ENCODE measurements at regions not wholly inside any gene's neighbourhood (a gene's known extent, or its start where the extent isn't known, plus 50 kb on each side); places are given as distances from the start of the nearest gene placed in this dataset.
"Not testable (repeated sequence)": the region's sequence is repeated elsewhere in the genome, so short reads cannot be mapped to it uniquely, and the experiment has no call there.

DNA sequence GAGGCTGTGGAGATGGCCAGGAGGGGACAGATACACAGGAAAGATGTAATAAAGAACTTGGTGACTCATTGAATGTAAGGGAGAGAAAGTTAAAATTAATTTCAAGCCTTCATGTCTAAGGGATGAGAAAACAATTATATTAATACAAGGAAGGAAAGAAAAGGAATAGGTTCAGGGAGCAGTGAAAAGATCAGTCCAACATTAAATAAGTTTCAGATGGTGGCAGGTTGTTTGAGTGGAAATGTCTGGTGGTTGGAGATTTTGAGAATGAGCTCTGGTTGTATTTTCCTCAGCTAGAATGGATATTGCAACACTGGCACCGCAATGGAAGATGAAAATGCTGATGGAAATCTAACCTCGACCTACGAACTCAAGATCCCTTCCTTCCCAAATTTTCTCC lies 304.3 kb downstream of the COL12A1 start:
- no peaks in the 10 kb centered on the region for H3K36me3 Mint-ChIP-seq (ENCODE audit: low read depth)
- peaks cover 23% of the 10 kb centered on the region for H3K9me3 Mint-ChIP-seq
- DNase-seq (ENCODE audit: low spot score): no peak
- no peak overlapping the region for H3K4me3 Mint-ChIP-seq (ENCODE audit: low read depth)
- no peaks in the 10 kb centered on the region for H3K27me3 Mint-ChIP-seq (ENCODE audit: low read depth)
- intact Hi-C loops (cut with micrococcal nuclease): no loop called here
- H3K4me1 Mint-ChIP-seq (ENCODE audit: low read depth): no peaks in the 10 kb centered on the region
- H3K27ac Mint-ChIP-seq: no peak overlapping the region

DNA sequence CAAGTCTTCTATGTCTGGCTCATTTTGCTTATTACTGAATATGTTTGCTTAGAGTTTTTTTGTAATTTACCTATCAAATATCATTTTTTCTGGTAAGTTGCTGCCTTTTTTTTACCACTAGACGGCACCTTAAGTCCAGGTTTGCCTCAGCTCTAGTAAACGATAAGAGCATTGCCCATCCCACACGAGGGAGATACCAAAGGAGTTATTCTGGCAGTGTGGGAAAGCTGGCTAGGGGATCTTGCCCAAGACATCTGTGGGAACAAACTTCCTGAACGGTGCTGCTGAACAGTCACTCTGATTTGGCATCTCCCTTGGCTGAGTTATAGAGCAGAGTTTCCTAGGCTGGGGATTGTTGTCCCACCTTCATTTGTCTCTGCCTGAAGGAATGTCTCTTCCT lies 306.4 kb downstream of the COL12A1 start:
- Mint-ChIP-seq H3K9me3 (peaks cover 23% of the 10 kb centered on the region), H3K27ac (no peak overlapping the region), H3K36me3 (ENCODE audit: low read depth) (no peaks in the 10 kb centered on the region), H3K27me3 (ENCODE audit: low read depth) (no peaks in the 10 kb centered on the region), H3K4me1 (ENCODE audit: low read depth) (no peaks in the 10 kb centered on the region), H3K4me3 (ENCODE audit: low read depth) (no peak overlapping the region)
- DNase-seq (ENCODE audit: low spot score): no peak
- intact Hi-C loops (cut with micrococcal nuclease): no loop called here

DNA sequence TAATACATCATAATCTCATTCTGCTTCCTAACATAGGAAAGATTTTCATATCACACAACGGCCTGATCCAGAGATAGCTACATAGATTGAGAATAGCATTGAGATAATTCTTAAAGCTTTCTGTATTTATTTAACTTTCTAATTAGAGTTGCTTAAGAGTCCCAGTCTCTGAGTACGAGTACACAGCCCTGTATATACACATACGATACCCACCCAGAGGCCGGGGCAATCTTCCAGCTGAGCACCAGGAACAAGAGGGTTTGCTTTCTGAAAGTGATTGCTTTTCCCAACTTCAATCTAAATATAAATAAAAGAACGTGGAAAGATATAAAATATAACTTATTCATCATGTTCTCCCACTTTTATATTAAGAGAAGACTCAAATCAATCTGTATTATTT lies 313.8 kb downstream of the COL12A1 start:
- H3K36me3 Mint-ChIP-seq (ENCODE audit: low read depth): no peaks in the 10 kb centered on the region
- intact Hi-C loops (cut with micrococcal nuclease): no loop called here
- H3K4me1 Mint-ChIP-seq (ENCODE audit: low read depth): no peaks in the 10 kb centered on the region
- no peaks in the 10 kb centered on the region for H3K27me3 Mint-ChIP-seq (ENCODE audit: low read depth)
- no peak overlapping the region for H3K27ac Mint-ChIP-seq
- no peak for DNase-seq (ENCODE audit: low spot score)
- no peak overlapping the region for H3K4me3 Mint-ChIP-seq (ENCODE audit: low read depth)
- H3K9me3 Mint-ChIP-seq: peaks cover 4% of the 10 kb centered on the region

DNA sequence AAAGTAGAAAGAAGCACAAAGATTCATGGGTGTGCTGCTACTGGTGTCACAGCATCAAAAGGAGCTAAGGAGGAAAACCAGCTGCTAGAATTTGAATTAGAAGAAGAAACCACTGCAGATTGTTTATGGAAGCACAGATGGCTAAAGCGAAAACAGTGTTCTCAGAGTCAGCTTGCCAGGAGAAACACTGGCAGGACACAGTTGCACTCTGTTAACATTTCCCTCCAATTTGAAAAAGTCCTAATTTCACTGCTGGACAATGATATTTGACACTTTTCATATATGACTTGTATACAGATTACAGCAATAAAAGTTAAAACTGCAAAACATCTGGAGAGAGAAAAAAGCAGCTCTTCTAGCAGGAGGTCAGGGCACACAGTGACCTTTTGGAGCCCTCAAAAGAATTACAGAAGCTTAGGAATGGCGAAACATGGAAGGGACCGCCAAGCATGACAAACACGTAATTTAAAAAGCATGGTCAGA lies 314.5 kb downstream of the COL12A1 start:
- intact Hi-C loops (cut with micrococcal nuclease): no loop called here
- Mint-ChIP-seq H3K27me3 (ENCODE audit: low read depth) (no peaks in the 10 kb centered on the region), H3K27ac (no peak overlapping the region), H3K36me3 (ENCODE audit: low read depth) (no peaks in the 10 kb centered on the region), H3K4me1 (ENCODE audit: low read depth) (no peaks in the 10 kb centered on the region), H3K4me3 (ENCODE audit: low read depth) (no peak overlapping the region), H3K9me3 (peaks cover 5% of the 10 kb centered on the region)
- no peak for DNase-seq (ENCODE audit: low spot score)

DNA sequence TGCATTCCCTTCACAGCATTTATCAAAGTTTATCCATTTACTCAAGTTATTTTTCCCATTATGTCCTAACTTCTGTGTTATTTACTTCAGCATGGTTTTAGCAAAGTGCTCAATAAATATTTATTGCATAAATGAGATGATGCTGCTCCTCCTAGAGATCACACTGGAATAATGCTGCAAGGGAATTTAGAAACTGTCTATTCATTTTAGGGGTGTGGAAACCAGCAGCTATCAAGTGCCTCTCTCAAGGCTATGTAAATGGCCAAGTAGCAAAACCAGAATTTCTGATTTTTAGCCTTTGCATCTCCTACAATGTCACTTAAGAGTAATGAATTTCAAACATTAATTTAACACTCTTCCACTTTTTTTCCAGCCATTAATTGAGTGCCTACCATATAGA lies 316.2 kb downstream of the COL12A1 start:
- Mint-ChIP-seq H3K27me3 (ENCODE audit: low read depth) (no peaks in the 10 kb centered on the region), H3K4me1 (ENCODE audit: low read depth) (no peaks in the 10 kb centered on the region), H3K4me3 (ENCODE audit: low read depth) (no peak overlapping the region), H3K27ac (no peak overlapping the region), H3K36me3 (ENCODE audit: low read depth) (no peaks in the 10 kb centered on the region), H3K9me3 (peaks cover 9% of the 10 kb centered on the region)
- intact Hi-C loops (cut with micrococcal nuclease): no loop called here
- no peak for DNase-seq (ENCODE audit: low spot score)

DNA sequence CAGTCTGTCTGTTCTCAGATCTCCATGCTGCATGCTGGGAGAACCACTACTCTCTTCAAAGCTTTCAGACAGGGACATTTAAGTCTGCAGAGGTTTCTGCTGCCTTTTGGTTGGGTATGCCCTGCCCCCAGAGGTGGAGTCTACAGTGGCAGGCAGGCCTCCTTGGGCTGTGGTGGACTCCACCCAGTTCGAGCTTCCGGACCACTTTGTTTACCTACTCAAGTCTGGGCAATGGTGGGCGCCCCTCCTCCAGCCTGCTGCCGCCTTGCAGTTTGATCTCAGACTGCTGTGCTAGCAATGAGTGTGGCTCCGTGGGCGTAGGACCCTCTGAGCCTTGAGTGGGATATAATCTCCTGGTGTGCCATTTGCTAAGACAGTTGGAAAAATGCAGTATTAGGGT lies 317.1 kb downstream of the COL12A1 start:
- not testable (repeated sequence) for DNase-seq (ENCODE audit: low spot score); H3K27ac Mint-ChIP-seq

DNA sequence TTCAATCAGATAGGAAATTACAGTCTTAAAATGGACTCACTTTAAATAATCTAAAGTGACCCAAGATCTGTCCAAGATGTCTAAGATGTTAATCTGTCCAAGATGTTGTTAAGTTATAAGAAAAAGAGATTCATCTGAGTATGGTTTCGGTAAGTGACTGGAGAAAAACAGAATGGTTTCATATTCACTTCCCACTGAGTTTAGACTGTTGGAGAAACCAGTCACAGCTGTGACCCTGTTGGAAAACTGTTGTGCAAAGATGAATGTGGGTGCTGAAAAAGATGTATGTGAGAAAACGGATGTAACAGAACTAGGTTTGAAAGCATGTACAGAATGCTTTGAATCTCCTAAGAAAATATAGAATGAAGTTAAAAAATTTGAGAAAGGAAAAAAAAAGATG lies 325.9 kb downstream of the COL12A1 start:
- Mint-ChIP-seq H3K4me3 (ENCODE audit: low read depth) (no peak overlapping the region), H3K9me3 (peaks cover 4% of the 10 kb centered on the region), H3K27ac (no peak overlapping the region), H3K36me3 (ENCODE audit: low read depth) (no peaks in the 10 kb centered on the region), H3K27me3 (ENCODE audit: low read depth) (no peaks in the 10 kb centered on the region), H3K4me1 (ENCODE audit: low read depth) (no peaks in the 10 kb centered on the region)
- no peak for DNase-seq (ENCODE audit: low spot score)
- intact Hi-C loops (cut with micrococcal nuclease): no loop called here

More for the DNA sequence above, 317.1 kb downstream of the COL12A1 start:
- H3K4me1 Mint-ChIP-seq (ENCODE audit: low read depth); intact Hi-C loops (cut with micrococcal nuclease); H3K4me3 Mint-ChIP-seq (ENCODE audit: low read depth); H3K27me3 Mint-ChIP-seq (ENCODE audit: low read depth); H3K36me3 Mint-ChIP-seq (ENCODE audit: low read depth); H3K9me3 Mint-ChIP-seq: not testable (repeated sequence)

DNA sequence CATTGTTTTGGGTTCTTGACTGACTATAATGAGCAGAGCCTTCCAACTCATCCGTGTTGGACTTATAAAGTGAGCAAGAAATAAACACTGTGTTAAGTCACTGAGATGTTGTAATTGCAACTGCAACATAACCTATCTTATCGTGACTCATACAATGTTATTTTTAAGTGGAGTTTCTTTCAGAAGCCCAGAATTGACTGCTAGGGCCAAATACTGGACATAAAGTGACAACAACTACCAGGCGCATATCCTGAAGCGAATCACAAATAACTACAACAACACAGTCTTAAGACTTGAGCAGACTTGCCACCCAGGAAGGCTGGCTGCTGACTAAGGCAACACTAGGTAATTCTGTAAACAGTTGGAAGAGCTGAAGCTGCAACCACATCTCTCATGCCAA lies 326.6 kb downstream of the COL12A1 start:
- no peaks in the 10 kb centered on the region for H3K4me1 Mint-ChIP-seq (ENCODE audit: low read depth)
- H3K36me3 Mint-ChIP-seq (ENCODE audit: low read depth): no peaks in the 10 kb centered on the region
- no peaks in the 10 kb centered on the region for H3K27me3 Mint-ChIP-seq (ENCODE audit: low read depth)
- no peak overlapping the region for H3K4me3 Mint-ChIP-seq (ENCODE audit: low read depth)
- no peak overlapping the region for H3K27ac Mint-ChIP-seq
- peaks cover 4% of the 10 kb centered on the region for H3K9me3 Mint-ChIP-seq
- intact Hi-C loops (cut with micrococcal nuclease): no loop called here
- no peak for DNase-seq (ENCODE audit: low spot score)

DNA sequence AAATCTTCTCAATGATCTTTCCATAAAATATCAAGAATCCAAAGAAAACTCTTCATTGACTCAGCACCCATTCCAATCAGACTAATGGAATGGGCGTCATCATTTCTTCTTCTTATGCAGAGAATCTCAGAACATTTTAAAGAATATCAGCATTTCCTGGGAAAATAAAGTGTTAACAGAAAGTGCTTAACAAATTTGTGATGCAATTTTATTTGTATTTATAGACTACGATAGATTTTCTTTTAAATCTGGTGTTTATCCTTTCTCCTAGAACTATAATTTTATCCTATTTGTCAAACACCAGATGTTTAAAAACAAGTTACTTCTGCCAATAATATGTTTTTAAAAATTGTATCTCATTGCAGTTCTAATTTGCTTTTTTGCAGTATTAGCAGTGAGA lies 330.7 kb downstream of the COL12A1 start:
- intact Hi-C loops (cut with micrococcal nuclease): no loop called here
- no peaks in the 10 kb centered on the region for H3K36me3 Mint-ChIP-seq (ENCODE audit: low read depth)
- no peak for DNase-seq (ENCODE audit: low spot score)
- no peaks in the 10 kb centered on the region for H3K9me3 Mint-ChIP-seq
- no peaks in the 10 kb centered on the region for H3K27me3 Mint-ChIP-seq (ENCODE audit: low read depth)
- no peak overlapping the region for H3K27ac Mint-ChIP-seq
- no peaks in the 10 kb centered on the region for H3K4me1 Mint-ChIP-seq (ENCODE audit: low read depth)
- no peak overlapping the region for H3K4me3 Mint-ChIP-seq (ENCODE audit: low read depth)

DNA sequence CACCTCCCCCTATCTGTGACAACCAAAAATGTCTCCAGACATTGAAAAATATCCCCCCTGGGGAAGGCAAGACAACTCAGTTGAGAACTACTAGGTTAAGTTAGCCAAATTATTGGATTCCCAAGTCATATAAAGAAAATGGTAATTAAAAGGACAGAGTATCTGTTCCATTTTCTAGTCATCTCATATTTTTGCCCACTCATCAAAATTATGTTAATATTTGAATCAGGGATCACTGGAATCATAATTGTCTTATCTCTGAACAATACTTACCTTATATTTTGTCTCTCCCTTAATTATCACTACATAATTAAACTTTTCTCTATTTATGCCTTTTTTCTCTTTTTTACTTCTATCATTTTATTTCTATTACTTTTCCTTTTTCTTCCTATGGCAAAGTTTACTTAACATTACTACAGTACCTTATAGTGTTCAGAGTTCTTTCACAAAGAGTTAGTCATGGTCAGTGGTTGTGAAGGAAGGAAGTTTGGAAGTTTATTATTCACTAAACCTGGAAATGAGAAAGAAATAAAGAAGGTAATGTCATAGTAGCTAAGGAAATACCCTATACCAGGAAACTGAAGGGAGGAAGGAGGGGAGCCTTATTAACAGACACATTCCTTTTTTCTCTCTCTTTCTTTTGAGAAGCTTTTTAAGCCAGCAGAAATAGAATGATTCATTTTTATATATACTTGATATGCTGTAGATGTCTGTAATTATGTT lies 332.9 kb downstream of the COL12A1 start:
- DNase-seq (ENCODE audit: low spot score): no peak
- no peak overlapping the region for H3K27ac Mint-ChIP-seq
- no peak overlapping the region for H3K4me3 Mint-ChIP-seq (ENCODE audit: low read depth)
- intact Hi-C loops (cut with micrococcal nuclease): no loop called here
- H3K27me3 Mint-ChIP-seq (ENCODE audit: low read depth): no peaks in the 10 kb centered on the region
- H3K4me1 Mint-ChIP-seq (ENCODE audit: low read depth): no peaks in the 10 kb centered on the region
- H3K36me3 Mint-ChIP-seq (ENCODE audit: low read depth): no peaks in the 10 kb centered on the region
- no peaks in the 10 kb centered on the region for H3K9me3 Mint-ChIP-seq

DNA sequence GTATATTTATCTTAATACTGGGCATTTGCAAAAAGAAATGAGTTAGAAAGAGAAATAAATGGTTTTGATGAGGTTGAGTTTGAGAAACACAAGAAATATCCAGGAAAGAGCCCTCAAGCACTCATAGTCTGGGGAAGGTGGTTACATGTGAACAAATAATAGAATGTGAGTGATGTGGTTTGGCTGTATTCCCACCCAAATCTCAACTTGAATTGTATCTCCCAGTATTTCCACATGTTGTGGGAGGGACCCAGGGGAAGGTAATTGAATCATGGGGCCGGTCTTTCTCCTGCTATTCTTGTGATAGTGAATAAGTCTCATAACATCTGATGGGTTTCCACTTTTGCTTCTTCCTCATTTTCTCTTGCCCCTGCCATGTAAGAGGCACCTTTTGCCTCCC lies 334.1 kb downstream of the COL12A1 start:
- Mint-ChIP-seq H3K27me3 (ENCODE audit: low read depth) (no peaks in the 10 kb centered on the region), H3K4me1 (ENCODE audit: low read depth) (no peaks in the 10 kb centered on the region), H3K9me3 (no peaks in the 10 kb centered on the region), H3K27ac (no peak overlapping the region), H3K36me3 (ENCODE audit: low read depth) (no peaks in the 10 kb centered on the region), H3K4me3 (ENCODE audit: low read depth) (no peak overlapping the region)
- intact Hi-C loops (cut with micrococcal nuclease): no loop called here
- DNase-seq (ENCODE audit: low spot score): no peak

DNA sequence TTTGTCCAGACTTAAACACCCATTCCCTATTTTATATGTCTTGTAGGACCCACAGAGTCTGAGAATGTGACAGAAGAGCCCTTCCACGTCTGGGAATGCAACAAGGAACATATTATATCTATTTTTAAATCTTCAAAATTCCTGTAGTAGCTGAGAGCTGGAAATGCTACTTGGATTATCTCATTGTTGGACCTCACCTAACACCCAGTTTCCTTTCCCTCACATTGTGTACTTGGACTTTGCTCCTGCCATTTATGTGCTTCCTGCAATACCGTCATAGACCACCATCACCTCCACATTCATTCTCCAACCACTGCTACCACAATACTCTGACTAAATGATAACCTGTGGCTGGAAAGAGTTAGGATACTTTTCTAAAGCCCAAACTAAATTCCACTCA lies 335.4 kb downstream of the COL12A1 start:
- Mint-ChIP-seq H3K4me1 (ENCODE audit: low read depth) (no peaks in the 10 kb centered on the region), H3K27me3 (ENCODE audit: low read depth) (no peaks in the 10 kb centered on the region), H3K27ac (no peak overlapping the region), H3K4me3 (ENCODE audit: low read depth) (no peak overlapping the region), H3K9me3 (no peaks in the 10 kb centered on the region), H3K36me3 (ENCODE audit: low read depth) (no peaks in the 10 kb centered on the region)
- DNase-seq (ENCODE audit: low spot score): no peak
- intact Hi-C loops (cut with micrococcal nuclease): no loop called here

DNA sequence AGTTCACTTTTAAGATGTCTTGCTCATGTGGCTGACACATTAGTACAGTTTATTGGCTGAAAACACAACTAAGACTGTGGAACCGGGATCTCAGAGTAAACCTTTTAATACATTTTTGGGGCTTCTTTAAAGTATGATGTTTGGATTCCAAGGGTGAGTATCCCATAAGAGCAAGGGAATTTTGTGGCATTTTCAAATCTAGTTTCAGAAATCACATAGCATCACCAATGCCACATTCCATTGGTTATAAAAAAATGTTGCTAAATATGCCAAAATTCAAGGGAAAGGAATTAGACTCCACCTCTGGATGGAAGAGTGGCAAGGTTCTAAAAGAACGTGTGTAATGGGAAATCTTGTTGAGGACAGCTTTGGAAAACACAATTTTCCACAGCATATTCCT lies 338.6 kb downstream of the COL12A1 start:
- intact Hi-C loops (cut with micrococcal nuclease): no loop called here
- Mint-ChIP-seq H3K4me3 (ENCODE audit: low read depth) (no peak overlapping the region), H3K9me3 (no peaks in the 10 kb centered on the region), H3K27ac (no peak overlapping the region), H3K27me3 (ENCODE audit: low read depth) (no peaks in the 10 kb centered on the region), H3K4me1 (ENCODE audit: low read depth) (no peaks in the 10 kb centered on the region), H3K36me3 (ENCODE audit: low read depth) (no peaks in the 10 kb centered on the region)
- no peak for DNase-seq (ENCODE audit: low spot score)

DNA sequence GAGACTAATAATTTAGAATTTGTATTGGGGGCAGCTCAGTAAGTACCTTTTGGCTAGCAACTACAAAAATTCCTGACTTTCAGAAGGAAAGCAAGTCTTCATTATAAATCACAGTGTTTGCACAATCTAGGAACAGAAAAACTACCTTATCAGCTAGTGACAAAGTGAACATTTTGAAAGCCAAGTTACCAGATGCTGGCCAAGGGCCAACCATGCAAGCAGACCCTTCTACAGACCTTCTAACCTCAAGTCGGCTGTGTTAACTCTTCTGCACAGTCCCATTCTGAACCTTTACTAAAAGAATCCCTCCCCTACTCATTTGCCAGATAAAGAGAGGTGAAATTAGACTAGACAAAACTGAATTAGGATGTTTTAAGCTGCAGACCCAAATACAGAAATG lies 341.9 kb downstream of the COL12A1 start:
- no peak for DNase-seq (ENCODE audit: low spot score)
- Mint-ChIP-seq H3K36me3 (ENCODE audit: low read depth) (no peaks in the 10 kb centered on the region), H3K9me3 (no peaks in the 10 kb centered on the region), H3K4me3 (ENCODE audit: low read depth) (no peak overlapping the region), H3K27me3 (ENCODE audit: low read depth) (no peaks in the 10 kb centered on the region), H3K27ac (no peak overlapping the region), H3K4me1 (ENCODE audit: low read depth) (no peaks in the 10 kb centered on the region)
- intact Hi-C loops (cut with micrococcal nuclease): no loop called here

Data from activated T-helper 2 cell treated with anti-CD3 and anti-CD28 coated beads, Interferon-gamma antibody, Interleukin-2, Interleukin-4, amounts not matched to agents 10 μg/mL and 5 μg/mL and 100 μg/mL, durations not matched to agents 14 hours and 24 hours and 36 hours (primary cell).